DOHH2 (cell line): ENCODE measurements at regions not wholly inside any gene's neighbourhood (a gene's known extent, or its start where the extent isn't known, plus 50 kb on each side); places are given as distances from the start of the nearest gene placed in this dataset.

Source experiments
- H3F3A ChIP-seq: fragments of 200-600 bp; sonication (generic), shearing (Covaris generic); 2 replicates; pipeline ENCODE4 v1.6.0; 2016; ENCODE audit warnings: antibody characterized with exemption, mild to moderate bottlenecking; ENCODE audit not compliant: control insufficient read depth, insufficient read depth
- H3K27ac ChIP-seq: fragments of 200-600 bp; sonication (generic); 2 replicates; pipeline ENCODE4 v1.5.1; 2014; ENCODE audit warnings: low read depth, mild to moderate bottlenecking, low read length, moderate library complexity
- H3K27me3 ChIP-seq: fragments of 200-600 bp; sonication (generic); 2 replicates; pipeline ENCODE4 v1.6.1; 2014; ENCODE audit warnings: mild to moderate bottlenecking, low read length, mixed read lengths; ENCODE audit not compliant: control insufficient read depth
- H3K36me3 ChIP-seq: fragments of 200-600 bp; sonication (generic); 2 replicates; pipeline ENCODE4 v1.6.1; 2014; ENCODE audit warnings: mild to moderate bottlenecking, low read length, moderate library complexity, mixed read lengths; ENCODE audit not compliant: control insufficient read depth
- H3K4me1 ChIP-seq: fragments of 200-600 bp; sonication (generic); 2 replicates; pipeline ENCODE4 v1.6.1; 2014; ENCODE audit warnings: mild to moderate bottlenecking, low read length, mixed read lengths; ENCODE audit not compliant: control insufficient read depth
- H3K4me2 ChIP-seq: fragments of 200-600 bp; sonication (generic); 2 replicates; pipeline ENCODE4 v1.6.0; 2014; ENCODE audit warnings: mild to moderate bottlenecking, low read length, moderate library complexity
- H3K4me3 ChIP-seq: fragments of 200-600 bp; sonication (generic); 2 replicates; pipeline ENCODE4 v1.5.1; 2014; ENCODE audit warnings: mild to moderate bottlenecking, low read length, mixed read lengths
- H3K79me2 ChIP-seq: fragments of 200-600 bp; sonication (generic); 2 replicates; pipeline ENCODE4 v1.6.1; 2014; ENCODE audit warnings: mild to moderate bottlenecking, low read length, mixed read lengths; ENCODE audit not compliant: control insufficient read depth
- H3K9me2 ChIP-seq: fragments of 200-600 bp; sonication (generic); replicated peaks from 2 replicates; pipeline ENCODE4 v1.6.1; 2014; ENCODE audit warnings: mild to moderate bottlenecking, low read length, mixed read lengths; ENCODE audit not compliant: control insufficient read depth
- H3K9me3 ChIP-seq: fragments of 200-600 bp; sonication (generic); 2 replicates; pipeline ENCODE4 v1.6.1; 2014; ENCODE audit warnings: antibody characterized with exemption, low read length, mixed read lengths; ENCODE audit not compliant: control insufficient read depth, insufficient read depth
- H4K20me1 ChIP-seq: fragments of 200-600 bp; sonication (generic); 2 replicates; pipeline ENCODE4 v1.6.0; 2014; ENCODE audit warnings: low read depth, mild to moderate bottlenecking, antibody characterized with exemption, low read length, moderate library complexity; ENCODE audit not compliant: control insufficient read depth, insufficient read depth
- EZH2phosphoT487 ChIP-seq: fragments of 200-600 bp; sonication (generic); IDR thresholded peaks from 2 replicates; pipeline ENCODE4 v1.6.1; 2017; ENCODE audit warnings: borderline replicate concordance, mild to moderate bottlenecking, antibody characterized with exemption, low read length, moderate library complexity, mixed read lengths
- TF ChIP-seq, protein P1 (sequence below): fragments of 200-600 bp; sonication (generic); IDR thresholded peaks from one replicate; pipeline ENCODE4 v1.5.1; 2014; ENCODE audit warnings: antibody characterized with exemption, mild to moderate bottlenecking, low read depth, low read length; ENCODE audit not compliant: poor library complexity, severe bottlenecking

DNA sequence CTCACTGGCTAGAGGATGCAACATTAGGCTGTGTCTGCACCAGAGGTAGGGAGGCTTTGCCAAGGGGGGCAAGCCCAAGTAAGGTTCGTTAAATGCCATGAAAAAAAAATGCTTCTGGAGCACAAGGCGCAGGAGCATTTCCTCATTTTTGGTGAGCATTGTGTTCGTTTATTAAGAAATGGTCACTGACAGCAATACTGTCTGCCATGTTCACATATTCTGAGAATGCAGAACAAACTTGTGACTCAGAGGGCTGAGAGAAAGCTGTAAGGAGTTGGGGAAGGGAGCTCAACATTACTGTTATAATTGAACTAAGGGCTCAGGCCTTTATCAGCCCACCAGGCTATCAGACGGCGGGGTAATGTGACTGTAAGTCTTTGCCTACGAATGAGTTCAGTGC is 465.4 kb upstream of the BTBD3 start:
- Histone ChIP-seq H3K4me1 (no peaks in the 10 kb centered on the region), H3K79me2 (no peaks in the 10 kb centered on the region), H3K27me3 (no peaks in the 10 kb centered on the region), H3K9me2 (no peaks in the 10 kb centered on the region), H3F3A (no peaks in the 10 kb centered on the region), H3K4me2 (no peak overlapping the region), H3K4me3 (no peak overlapping the region), H3K9me3 (no peaks in the 10 kb centered on the region), H3K36me3 (no peaks in the 10 kb centered on the region), H3K27ac (no peak overlapping the region), H4K20me1 (no peaks in the 10 kb centered on the region)
- no peak for TF ChIP-seq EZH2phosphoT487
- TF ChIP-seq, protein P1, sequence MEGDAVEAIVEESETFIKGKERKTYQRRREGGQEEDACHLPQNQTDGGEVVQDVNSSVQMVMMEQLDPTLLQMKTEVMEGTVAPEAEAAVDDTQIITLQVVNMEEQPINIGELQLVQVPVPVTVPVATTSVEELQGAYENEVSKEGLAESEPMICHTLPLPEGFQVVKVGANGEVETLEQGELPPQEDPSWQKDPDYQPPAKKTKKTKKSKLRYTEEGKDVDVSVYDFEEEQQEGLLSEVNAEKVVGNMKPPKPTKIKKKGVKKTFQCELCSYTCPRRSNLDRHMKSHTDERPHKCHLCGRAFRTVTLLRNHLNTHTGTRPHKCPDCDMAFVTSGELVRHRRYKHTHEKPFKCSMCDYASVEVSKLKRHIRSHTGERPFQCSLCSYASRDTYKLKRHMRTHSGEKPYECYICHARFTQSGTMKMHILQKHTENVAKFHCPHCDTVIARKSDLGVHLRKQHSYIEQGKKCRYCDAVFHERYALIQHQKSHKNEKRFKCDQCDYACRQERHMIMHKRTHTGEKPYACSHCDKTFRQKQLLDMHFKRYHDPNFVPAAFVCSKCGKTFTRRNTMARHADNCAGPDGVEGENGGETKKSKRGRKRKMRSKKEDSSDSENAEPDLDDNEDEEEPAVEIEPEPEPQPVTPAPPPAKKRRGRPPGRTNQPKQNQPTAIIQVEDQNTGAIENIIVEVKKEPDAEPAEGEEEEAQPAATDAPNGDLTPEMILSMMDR = no peak

DNA sequence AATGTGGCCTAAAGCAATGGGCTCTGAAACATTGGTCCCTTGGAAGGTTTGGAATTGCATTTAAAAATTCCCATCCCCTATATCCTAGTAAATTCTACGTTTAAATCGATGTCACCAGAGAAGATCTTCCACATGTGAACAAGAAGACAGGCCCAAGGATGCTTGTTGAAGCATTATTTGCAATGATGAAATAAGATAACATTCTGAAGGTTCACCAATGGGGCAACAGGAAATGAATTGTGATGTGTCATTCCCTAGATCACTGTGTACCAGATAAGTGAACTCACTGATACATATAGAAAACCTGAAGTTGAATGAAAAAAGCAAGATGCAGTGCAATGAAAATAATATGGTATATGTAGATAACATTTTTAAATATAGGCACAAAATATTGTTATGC is 464.3 kb upstream of the BTBD3 start:
- Histone ChIP-seq H3K27ac (no peak overlapping the region), H4K20me1 (no peaks in the 10 kb centered on the region), H3K4me2 (no peak overlapping the region)

DNA sequence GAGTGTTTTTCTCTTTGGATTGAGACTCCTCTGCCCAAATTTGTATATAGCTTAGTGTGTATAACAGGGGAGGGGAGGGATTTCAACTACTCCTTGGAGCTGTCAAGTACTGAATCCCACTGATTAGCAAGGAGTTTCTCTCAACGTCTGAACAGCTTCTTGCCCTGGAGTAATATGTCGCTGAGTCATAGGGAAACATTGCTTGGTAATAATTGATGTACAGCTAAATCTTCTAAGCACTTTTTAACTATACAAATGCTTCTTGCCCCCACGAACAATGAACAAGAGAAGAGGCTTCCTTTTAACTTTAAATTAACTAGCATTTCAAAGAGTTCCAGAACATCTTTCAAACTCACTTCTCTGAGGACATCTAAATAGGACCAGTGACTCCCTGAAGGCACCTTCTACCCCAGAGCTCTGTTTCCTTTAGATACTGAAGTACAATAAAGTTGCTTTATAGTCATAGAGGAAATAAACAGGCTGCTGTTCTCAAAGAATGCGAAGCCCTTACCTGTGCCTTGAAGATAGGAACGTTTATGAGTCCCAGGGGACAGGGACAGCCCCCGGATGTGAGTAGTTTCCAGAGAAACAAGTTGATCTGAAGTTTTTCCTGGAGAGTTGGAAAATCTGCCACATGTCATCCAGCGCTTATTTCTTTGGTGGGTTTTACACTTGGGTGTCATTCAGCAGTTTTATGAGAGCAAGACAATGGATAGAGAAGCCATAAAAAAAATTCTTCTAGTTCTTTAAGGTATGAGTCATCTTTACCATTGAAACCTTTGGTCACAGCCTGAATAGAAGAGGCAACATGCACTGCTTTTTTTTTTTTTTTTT is 462.5 kb upstream of the BTBD3 start:
- H3K36me3 ChIP-seq = no peaks in the 10 kb centered on the region
- no peak overlapping the region for H3K4me2 ChIP-seq
- H3K79me2 ChIP-seq = no peaks in the 10 kb centered on the region
- H3K27ac ChIP-seq = no peak overlapping the region
- H4K20me1 ChIP-seq = no peaks in the 10 kb centered on the region
- H3K27me3 ChIP-seq = no peaks in the 10 kb centered on the region
- no peaks in the 10 kb centered on the region for H3K4me1 ChIP-seq
- TF ChIP-seq, protein P1 = no peak
- TF ChIP-seq EZH2phosphoT487 = no peak
- no peaks in the 10 kb centered on the region for H3K9me3 ChIP-seq
- H3K4me3 ChIP-seq = no peak overlapping the region
- H3F3A ChIP-seq = no peaks in the 10 kb centered on the region
- no peaks in the 10 kb centered on the region for H3K9me2 ChIP-seq

More for the DNA sequence above, 464.3 kb upstream of the BTBD3 start:
- no peaks in the 10 kb centered on the region for H3K4me1 ChIP-seq
- no peaks in the 10 kb centered on the region for H3F3A ChIP-seq
- no peak for TF ChIP-seq EZH2phosphoT487
- TF ChIP-seq, protein P1 = no peak
- H3K27me3 ChIP-seq = no peaks in the 10 kb centered on the region
- no peak overlapping the region for H3K4me3 ChIP-seq
- H3K36me3 ChIP-seq = no peaks in the 10 kb centered on the region
- H3K79me2 ChIP-seq = no peaks in the 10 kb centered on the region
- H3K9me2 ChIP-seq = no peaks in the 10 kb centered on the region
- H3K9me3 ChIP-seq = no peaks in the 10 kb centered on the region
